Activated naive CD4-positive, alpha-beta T cell treated with anti-CD3 and anti-CD28 coated beads, Interleukin-2, amount 50 U/mL, for 24 hours (primary cell): ENCODE measurements at regions not wholly inside any gene's neighbourhood (a gene's known extent, or its start where the extent isn't known, plus 50 kb on each side); places are given as distances from the start of the nearest gene placed in this dataset.

ENCODE experiments used
- H3K27ac Mint-ChIP-seq: one replicate; pipeline ENCODE4 v1.8.0; 2021; ENCODE audit warnings: mild to moderate bottlenecking, mixed read lengths
- H3K27me3 Mint-ChIP-seq: one replicate; pipeline ENCODE4 v1.8.0; 2021; ENCODE audit warnings: mixed read lengths
- H3K36me3 Mint-ChIP-seq: one replicate; pipeline ENCODE4 v1.8.0; 2021; ENCODE audit warnings: mixed read lengths
- H3K4me1 Mint-ChIP-seq: one replicate; pipeline ENCODE4 v1.8.0; 2021; ENCODE audit warnings: mixed read lengths
- H3K4me3 Mint-ChIP-seq: one replicate; pipeline ENCODE4 v1.8.0; 2021; ENCODE audit warnings: mild to moderate bottlenecking, mixed read lengths
- H3K9me3 Mint-ChIP-seq: one replicate; pipeline ENCODE4 v1.8.0; 2021; ENCODE audit warnings: mixed read lengths

DNA sequence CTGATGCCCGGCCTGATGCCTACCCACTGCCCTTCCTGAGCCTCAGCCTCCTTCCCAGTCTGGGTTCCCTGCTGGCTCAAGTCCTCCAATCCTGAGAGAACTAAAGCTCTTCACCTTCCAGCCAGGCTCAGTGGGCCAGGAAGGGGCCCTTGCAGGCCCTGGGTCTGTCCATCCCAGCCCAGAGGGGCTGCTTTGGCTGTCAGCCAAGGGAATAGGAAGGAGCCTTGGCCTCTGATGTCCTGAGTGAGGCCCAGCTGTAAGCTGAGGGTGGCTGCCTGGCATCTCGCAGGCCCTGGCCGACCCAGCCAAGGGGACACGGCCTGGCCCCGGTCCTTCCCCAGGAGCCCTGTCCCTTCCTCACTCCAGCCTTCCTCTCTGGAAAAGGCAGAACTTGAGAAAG is 83.4 kb downstream of the DHCR7 start:
- H3K27ac Mint-ChIP-seq: no peak overlapping the region
- H3K4me1 Mint-ChIP-seq: no peaks in the 10 kb centered on the region
- no peaks in the 10 kb centered on the region for H3K36me3 Mint-ChIP-seq
- peaks cover 1% of the 10 kb centered on the region for H3K27me3 Mint-ChIP-seq
- no peak overlapping the region for H3K4me3 Mint-ChIP-seq
- H3K9me3 Mint-ChIP-seq: no peaks in the 10 kb centered on the region

- Mint-ChIP-seq H3K4me3 (no peak overlapping the region), H3K9me3 (no peaks in the 10 kb centered on the region), H3K27me3 (peaks cover 1% of the 10 kb centered on the region), H3K36me3 (no peaks in the 10 kb centered on the region), H3K4me1 (no peaks in the 10 kb centered on the region), H3K27ac (no peak overlapping the region)
Measured at GRCh38 chr11:71364176-71364671, 84.0 kb downstream of the DHCR7 start.

- Mint-ChIP-seq H3K36me3 (no peaks in the 10 kb centered on the region), H3K9me3 (no peaks in the 10 kb centered on the region), H3K27ac (no peak overlapping the region), H3K4me1 (no peaks in the 10 kb centered on the region), H3K4me3 (no peak overlapping the region), H3K27me3 (peaks cover 1% of the 10 kb centered on the region)
Measured at GRCh38 chr11:71363721-71364120, 84.5 kb downstream of the DHCR7 start.

GRCh38 chr11:71358963-71359567 is 89.1 kb downstream of the DHCR7 start:
- no peaks in the 10 kb centered on the region for H3K36me3 Mint-ChIP-seq
- H3K27me3 Mint-ChIP-seq: no peaks in the 10 kb centered on the region
- no peak overlapping the region for H3K27ac Mint-ChIP-seq
- no peaks in the 10 kb centered on the region for H3K9me3 Mint-ChIP-seq
- no peaks in the 10 kb centered on the region for H3K4me1 Mint-ChIP-seq
- H3K4me3 Mint-ChIP-seq: no peak overlapping the region

DNA sequence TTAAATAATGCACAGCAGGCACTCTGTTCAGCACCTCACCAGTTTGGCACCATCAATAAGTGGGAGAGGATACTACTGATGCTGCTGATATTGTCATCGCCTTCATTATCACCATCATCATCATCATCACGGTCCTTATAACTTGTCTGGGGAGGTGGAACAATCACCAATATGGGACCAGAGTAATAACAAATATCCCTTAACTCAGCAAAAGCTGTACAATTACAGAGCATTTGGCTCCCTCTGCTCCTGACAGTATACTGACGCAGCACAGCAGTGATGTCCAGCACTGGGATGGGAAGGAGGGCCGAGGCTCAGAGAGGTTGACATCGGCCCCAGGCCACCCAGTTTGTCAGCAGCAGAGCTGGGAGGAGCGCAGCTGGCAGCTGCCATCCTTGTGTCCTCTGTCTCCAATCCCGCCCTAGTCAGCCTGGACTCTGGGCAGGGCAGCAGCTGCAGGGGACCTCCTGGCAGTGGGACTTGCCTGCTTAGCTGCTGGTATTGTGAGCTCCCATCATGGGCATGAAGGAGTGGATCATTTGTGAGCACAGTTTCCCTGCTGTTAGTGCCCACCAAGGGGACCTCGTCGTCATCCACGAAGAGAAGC is 90.0 kb downstream of the DHCR7 start:
- H3K27me3 Mint-ChIP-seq: peaks cover 2% of the 10 kb centered on the region

DNA sequence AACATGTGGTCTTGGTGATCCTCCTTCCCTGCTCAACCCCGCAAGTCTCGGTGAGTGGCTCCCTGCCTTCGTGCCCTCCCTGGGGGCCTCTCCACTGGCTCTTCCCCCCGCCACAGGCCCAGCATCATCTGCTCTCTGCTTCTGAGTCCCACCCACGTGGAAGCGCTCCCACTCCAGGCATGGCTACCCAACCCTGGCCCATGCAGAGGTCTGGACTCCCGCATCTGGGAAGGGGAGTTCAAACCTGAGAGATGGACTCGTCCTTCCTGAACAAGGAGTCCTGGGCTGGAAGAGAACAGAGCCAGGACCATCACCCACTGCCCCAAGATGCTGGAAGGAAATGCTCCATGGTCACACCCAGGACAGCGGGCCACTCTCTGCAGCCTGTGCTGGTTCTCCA is 90.8 kb downstream of the DHCR7 start:
- no peaks in the 10 kb centered on the region for H3K4me1 Mint-ChIP-seq
- no peak overlapping the region for H3K4me3 Mint-ChIP-seq
- no peaks in the 10 kb centered on the region for H3K9me3 Mint-ChIP-seq
- H3K27me3 Mint-ChIP-seq: peaks cover 2% of the 10 kb centered on the region
- H3K36me3 Mint-ChIP-seq: no peaks in the 10 kb centered on the region
- H3K27ac Mint-ChIP-seq: no peak overlapping the region

More for the DNA sequence above, 90.0 kb downstream of the DHCR7 start:
- no peak overlapping the region for H3K4me3 Mint-ChIP-seq
- no peaks in the 10 kb centered on the region for H3K4me1 Mint-ChIP-seq
- H3K27ac Mint-ChIP-seq: no peak overlapping the region
- H3K36me3 Mint-ChIP-seq: no peaks in the 10 kb centered on the region
- H3K9me3 Mint-ChIP-seq: no peaks in the 10 kb centered on the region

- H3K36me3 Mint-ChIP-seq: no peaks in the 10 kb centered on the region
- H3K4me1 Mint-ChIP-seq: no peaks in the 10 kb centered on the region
- H3K27me3 Mint-ChIP-seq: peaks cover 2% of the 10 kb centered on the region
- H3K27ac Mint-ChIP-seq: no peak overlapping the region
- no peak overlapping the region for H3K4me3 Mint-ChIP-seq
- no peaks in the 10 kb centered on the region for H3K9me3 Mint-ChIP-seq
Measured at GRCh38 chr11:71356904-71357303, 91.3 kb downstream of the DHCR7 start.

- H3K27me3 Mint-ChIP-seq: peaks cover 2% of the 10 kb centered on the region
- H3K9me3 Mint-ChIP-seq: no peaks in the 10 kb centered on the region
- H3K27ac Mint-ChIP-seq: no peak overlapping the region
- H3K4me3 Mint-ChIP-seq: no peak overlapping the region
- no peaks in the 10 kb centered on the region for H3K4me1 Mint-ChIP-seq
- H3K36me3 Mint-ChIP-seq: no peaks in the 10 kb centered on the region
Measured at GRCh38 chr11:71356280-71356876, 91.8 kb downstream of the DHCR7 start.

GRCh38 chr11:71355281-71355680 is 92.9 kb downstream of the DHCR7 start:
- Mint-ChIP-seq H3K27me3 (peaks cover 2% of the 10 kb centered on the region), H3K36me3 (no peaks in the 10 kb centered on the region), H3K27ac (no peak overlapping the region), H3K9me3 (no peaks in the 10 kb centered on the region), H3K4me1 (no peaks in the 10 kb centered on the region), H3K4me3 (no peak overlapping the region)

DNA sequence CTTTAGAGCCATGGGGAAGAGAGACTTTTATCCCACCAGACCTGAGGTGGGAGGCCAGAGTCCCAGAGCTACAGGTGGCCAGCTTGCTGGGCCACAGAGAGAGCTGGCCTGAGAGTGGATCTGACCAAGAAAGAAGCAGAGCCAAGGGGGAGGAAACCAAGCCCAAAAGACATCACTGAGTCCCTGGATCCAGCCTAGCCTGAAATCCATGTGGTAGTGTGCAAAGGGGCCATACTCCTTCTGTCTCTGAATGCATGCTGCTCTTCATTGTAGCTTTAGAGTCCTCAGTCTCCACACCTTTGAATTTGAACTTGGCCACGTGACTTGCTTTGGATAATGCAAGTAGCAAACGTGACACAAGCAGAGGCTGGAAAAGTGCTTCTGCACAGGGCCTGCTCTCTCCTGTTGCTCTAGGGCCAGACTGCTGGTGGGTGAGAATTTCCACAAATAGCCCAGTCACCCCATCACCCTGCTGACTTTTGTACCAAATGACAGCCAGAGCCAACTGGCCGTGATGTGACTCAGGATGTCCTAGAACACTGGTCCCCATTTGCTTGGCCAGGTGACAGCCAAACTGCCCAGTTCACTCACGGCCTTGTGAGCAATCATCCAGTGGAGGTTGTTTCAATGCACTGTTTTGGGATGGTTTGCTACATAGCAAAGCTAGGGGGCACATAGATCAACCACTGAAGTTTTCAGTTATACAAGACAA is 93.6 kb downstream of the DHCR7 start:
- H3K27me3 Mint-ChIP-seq: peaks cover 2% of the 10 kb centered on the region
- no peaks in the 10 kb centered on the region for H3K9me3 Mint-ChIP-seq
- H3K27ac Mint-ChIP-seq: no peak overlapping the region
- no peaks in the 10 kb centered on the region for H3K36me3 Mint-ChIP-seq
- no peak overlapping the region for H3K4me3 Mint-ChIP-seq
- H3K4me1 Mint-ChIP-seq: no peaks in the 10 kb centered on the region

DNA sequence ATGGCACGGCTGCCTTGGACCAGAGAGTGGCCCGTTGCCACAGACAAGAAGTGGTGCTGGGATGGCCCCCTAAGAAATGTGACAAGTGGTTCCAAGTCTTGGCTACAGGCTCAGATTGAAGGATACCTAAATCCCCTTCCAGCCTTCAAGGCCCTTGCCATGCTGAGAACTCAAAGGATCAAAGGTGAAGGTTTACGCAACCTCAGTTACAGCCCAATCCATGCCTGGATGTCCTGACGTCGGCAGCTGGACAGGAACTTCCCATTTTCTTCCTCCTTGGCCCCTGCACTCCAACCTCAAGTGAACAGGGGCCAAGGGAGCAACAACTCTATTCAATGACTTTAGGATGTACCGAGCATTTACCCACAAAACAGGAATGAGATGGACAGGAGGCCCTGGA is 95.4 kb downstream of the DHCR7 start:
- Mint-ChIP-seq H3K4me3 (no peak overlapping the region), H3K36me3 (no peaks in the 10 kb centered on the region), H3K27me3 (peaks cover 5% of the 10 kb centered on the region), H3K4me1 (no peaks in the 10 kb centered on the region), H3K27ac (no peak overlapping the region), H3K9me3 (no peaks in the 10 kb centered on the region)

DNA sequence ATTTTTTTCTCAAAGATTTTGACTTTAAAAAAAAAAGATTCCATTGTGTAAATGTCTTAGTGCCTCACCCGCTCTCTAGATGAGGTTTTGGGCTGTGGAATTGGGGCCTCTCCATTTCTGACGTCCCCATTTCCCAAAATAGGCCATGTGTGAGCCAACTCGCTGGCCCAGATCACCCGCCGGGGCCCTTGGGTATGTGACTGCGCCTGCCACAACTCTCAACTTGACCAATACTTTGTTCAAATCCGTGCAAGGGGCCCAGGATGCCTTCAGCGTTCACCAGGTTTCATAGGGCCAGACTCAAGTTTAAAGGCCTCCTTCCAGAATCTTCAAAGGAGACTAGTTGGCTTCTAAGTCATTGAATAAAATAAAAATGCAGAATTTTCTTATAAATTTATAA is 96.0 kb downstream of the DHCR7 start:
- no peaks in the 10 kb centered on the region for H3K36me3 Mint-ChIP-seq
- peaks cover 5% of the 10 kb centered on the region for H3K27me3 Mint-ChIP-seq

GRCh38 chr11:71349627-71350026 is 97.2 kb upstream of the SHANK2 start:
- no peaks in the 10 kb centered on the region for H3K4me1 Mint-ChIP-seq
- no peak overlapping the region for H3K4me3 Mint-ChIP-seq
- no peaks in the 10 kb centered on the region for H3K36me3 Mint-ChIP-seq
- no peak overlapping the region for H3K27ac Mint-ChIP-seq
- H3K9me3 Mint-ChIP-seq: no peaks in the 10 kb centered on the region
- peaks cover 5% of the 10 kb centered on the region for H3K27me3 Mint-ChIP-seq

More for the DNA sequence above, 96.0 kb downstream of the DHCR7 start:
- Mint-ChIP-seq H3K9me3 (no peaks in the 10 kb centered on the region), H3K4me1 (no peaks in the 10 kb centered on the region), H3K27ac (no peak overlapping the region), H3K4me3 (no peak overlapping the region)

DNA sequence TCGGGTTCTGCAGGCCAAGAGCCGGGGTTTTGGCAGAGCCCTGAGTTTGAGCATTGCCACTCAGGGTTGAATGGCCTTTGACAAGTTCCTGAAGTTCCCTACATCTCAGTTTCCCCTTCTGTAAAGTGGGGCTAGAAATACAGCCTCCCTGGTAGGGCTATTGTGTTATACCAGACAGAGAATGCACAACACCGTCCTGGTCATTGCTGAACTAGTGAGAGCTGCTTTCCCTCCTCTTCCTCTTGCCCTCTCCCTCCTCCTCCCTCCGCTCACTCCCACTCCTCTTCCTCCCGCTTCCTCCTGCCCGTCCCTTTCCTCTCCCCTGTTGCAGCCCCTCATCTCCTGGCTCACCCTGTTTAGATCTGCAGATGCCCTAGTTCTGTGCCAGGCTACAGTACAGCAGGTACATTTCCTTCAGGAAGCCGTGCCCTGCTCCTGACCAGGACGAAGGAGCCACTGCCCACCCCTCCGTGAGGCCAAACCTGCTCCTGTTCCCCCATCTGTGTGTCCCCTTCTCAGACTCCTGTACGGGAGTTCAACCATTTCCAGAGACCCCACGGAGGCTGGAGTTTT is 91.5 kb upstream of the SHANK2 start:
- Mint-ChIP-seq H3K27ac (no peak overlapping the region), H3K36me3 (no peaks in the 10 kb centered on the region), H3K9me3 (no peaks in the 10 kb centered on the region), H3K4me1 (no peaks in the 10 kb centered on the region), H3K4me3 (no peak overlapping the region), H3K27me3 (peaks cover 5% of the 10 kb centered on the region)

DNA sequence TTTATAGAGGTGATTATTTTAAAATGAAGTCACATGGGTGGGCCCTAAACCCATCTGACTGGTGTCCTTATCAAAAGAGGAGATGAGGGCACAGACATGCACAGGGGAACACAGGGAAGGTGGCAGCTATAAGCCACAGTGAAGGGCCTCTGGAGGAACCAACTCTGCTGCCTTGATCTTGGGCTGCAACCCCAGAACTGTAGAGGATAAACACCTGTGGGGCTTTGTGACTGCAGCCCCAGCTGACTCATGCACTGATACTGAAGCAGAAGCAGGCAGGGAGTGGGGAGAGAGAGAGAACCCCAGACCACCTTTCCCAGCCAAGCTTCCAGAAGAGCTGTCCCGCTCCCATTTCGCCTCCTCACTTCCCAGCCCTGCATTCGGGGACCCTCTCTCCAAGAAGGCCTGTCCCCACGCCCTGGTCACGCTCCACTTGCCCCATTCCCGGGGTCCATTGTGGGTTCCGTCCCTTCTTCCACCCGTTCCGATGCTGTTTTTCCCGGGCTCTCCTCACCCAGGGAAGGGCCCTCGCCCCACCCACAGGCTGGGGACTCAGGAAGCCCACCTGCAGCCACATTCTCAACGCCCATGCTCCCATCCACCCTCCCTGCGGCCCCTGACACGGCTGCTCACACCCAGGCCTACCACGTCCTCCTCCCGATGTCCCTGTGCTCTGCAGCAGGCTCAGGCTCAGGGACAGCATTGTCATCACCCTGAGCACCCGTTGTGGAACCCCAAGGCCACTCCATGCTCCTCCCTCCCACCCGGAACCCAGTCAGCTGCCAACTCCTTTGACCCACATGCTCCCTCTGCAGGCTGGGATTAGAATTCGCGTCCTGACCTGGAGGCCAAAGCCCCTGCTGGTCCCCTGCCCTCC is 90.8 kb upstream of the SHANK2 start:
- Mint-ChIP-seq H3K27me3 (peaks cover 2% of the 10 kb centered on the region), H3K4me3 (no peak overlapping the region), H3K36me3 (no peaks in the 10 kb centered on the region), H3K4me1 (no peaks in the 10 kb centered on the region), H3K27ac (no peak overlapping the region), H3K9me3 (no peaks in the 10 kb centered on the region)
